ENCODE measurements at regions not wholly inside any gene's neighbourhood (a gene's known extent, or its start where the extent isn't known, plus 50 kb on each side); places are given as distances from the start of the nearest gene placed in this dataset.

- TF ChIP-seq, protein P1, sequence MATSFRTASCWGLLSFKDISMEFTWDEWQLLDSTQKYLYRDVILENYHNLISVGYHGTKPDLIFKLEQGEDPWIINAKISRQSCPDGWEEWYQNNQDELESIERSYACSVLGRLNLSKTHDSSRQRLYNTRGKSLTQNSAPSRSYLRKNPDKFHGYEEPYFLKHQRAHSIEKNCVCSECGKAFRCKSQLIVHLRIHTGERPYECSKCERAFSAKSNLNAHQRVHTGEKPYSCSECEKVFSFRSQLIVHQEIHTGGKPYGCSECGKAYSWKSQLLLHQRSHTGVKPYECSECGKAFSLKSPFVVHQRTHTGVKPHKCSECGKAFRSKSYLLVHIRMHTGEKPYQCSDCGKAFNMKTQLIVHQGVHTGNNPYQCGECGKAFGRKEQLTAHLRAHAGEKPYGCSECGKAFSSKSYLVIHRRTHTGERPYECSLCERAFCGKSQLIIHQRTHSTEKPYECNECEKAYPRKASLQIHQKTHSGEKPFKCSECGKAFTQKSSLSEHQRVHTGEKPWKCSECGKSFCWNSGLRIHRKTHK (tag by site-specific recombination; IDR thresholded peaks at IDR 0.05): no peak
These were observed 69.4 kb upstream of the SORBS2 start (continued) for GRCh38 chr4:185881430-185881829.

- H3K4me1 ChIP-seq (ENCODE audit: control insufficient read depth, insufficient read depth, low read length): no peaks in the 10 kb centered on the region
- POLR2A ChIA-PET: no interaction called here
- H3K27ac ChIP-seq (ENCODE audit: extremely low read depth, low read depth, low read length): no peak overlapping the region
- H3K36me3 ChIP-seq (ENCODE audit: control insufficient read depth in 2 of 2, insufficient read depth in 1 of 2, low read length in 2 of 2): no peaks in the 10 kb centered on the region
- TF ChIP-seq, protein P2, sequence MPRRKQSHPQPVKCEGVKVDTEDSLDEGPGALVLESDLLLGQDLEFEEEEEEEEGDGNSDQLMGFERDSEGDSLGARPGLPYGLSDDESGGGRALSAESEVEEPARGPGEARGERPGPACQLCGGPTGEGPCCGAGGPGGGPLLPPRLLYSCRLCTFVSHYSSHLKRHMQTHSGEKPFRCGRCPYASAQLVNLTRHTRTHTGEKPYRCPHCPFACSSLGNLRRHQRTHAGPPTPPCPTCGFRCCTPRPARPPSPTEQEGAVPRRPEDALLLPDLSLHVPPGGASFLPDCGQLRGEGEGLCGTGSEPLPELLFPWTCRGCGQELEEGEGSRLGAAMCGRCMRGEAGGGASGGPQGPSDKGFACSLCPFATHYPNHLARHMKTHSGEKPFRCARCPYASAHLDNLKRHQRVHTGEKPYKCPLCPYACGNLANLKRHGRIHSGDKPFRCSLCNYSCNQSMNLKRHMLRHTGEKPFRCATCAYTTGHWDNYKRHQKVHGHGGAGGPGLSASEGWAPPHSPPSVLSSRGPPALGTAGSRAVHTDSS (tag by site-specific recombination; IDR thresholded peaks at IDR 0.05): no peak
- TF ChIP-seq ZNF239 (tag by site-specific recombination; IDR thresholded peaks at IDR 0.05): no peak
- H3K4me3 ChIP-seq (ENCODE audit: low read depth, low read length): no peak overlapping the region
- H3K9me3 ChIP-seq (ENCODE audit: control insufficient read depth, insufficient read depth, low read depth, low read length): no peaks in the 10 kb centered on the region
- CTCF ChIA-PET: no interaction called here
These were observed 71.6 kb upstream of the SORBS2 start for GRCh38 chr4:185883591-185883990.

DNA sequence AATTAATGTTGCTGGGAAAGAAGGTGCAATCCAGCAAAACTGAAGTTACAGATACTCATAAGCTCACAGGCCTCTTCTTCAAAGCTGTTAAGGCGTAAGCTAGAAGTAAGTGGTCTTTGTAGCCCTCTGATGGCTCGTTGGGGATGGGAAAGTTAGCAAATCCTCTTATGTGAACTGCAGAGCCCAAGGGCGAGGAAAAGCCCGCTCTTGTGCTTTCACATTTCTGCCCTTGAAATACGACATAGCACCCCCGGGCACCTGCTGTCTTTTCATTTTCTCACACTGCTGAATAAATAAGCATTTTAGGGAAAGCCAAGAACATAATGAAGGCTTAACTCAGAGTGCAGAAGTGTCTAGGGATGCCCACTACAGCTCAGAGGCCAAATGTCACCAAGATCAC lies 73.1 kb upstream of the SORBS2 start:
- Histone ChIP-seq H3K9me3 (ENCODE audit: control insufficient read depth, insufficient read depth, low read depth, low read length) (no peaks in the 10 kb centered on the region), H3K4me1 (ENCODE audit: control insufficient read depth, insufficient read depth, low read length) (no peaks in the 10 kb centered on the region), H3K36me3 (ENCODE audit: control insufficient read depth in 2 of 2, insufficient read depth in 1 of 2, low read length in 2 of 2) (no peaks in the 10 kb centered on the region), H3K4me3 (ENCODE audit: low read depth, low read length) (no peak overlapping the region), H3K27ac (ENCODE audit: extremely low read depth, low read depth, low read length) (no peak overlapping the region)
- ChIA-PET CTCF (no interaction called here), POLR2A (no interaction called here)
- no peak for TF ChIP-seq ZFP69B (tag by site-specific recombination; IDR thresholded peaks at IDR 0.05)
- TF ChIP-seq ZNF624 (tag by site-specific recombination; IDR thresholded peaks at IDR 0.05): no peak
- TF ChIP-seq ZBTB7A (tag by site-specific recombination; IDR thresholded peaks at IDR 0.05; ENCODE audit: low read depth): no peak
- TF ChIP-seq ZNF114 (tag by site-specific recombination; IDR thresholded peaks at IDR 0.05): no peak
- no peak for TF ChIP-seq HOXA7 (CRISPR knock-in tag; IDR thresholded peaks at IDR 0.05; ENCODE audit: borderline replicate concordance)
- TF ChIP-seq GLIS2 (tag by site-specific recombination; IDR thresholded peaks at IDR 0.05): no peak
- no peak for TF ChIP-seq ZBTB8A (tag by site-specific recombination; IDR thresholded peaks at IDR 0.05)
- no peak for TF ChIP-seq BCL11A (tag by site-specific recombination; IDR thresholded peaks at IDR 0.05; ENCODE audit: low read depth)
- no peak for TF ChIP-seq YY2 (tag by site-specific recombination; IDR thresholded peaks at IDR 0.05)
- no peak for TF ChIP-seq SALL2 (tag by site-specific recombination; IDR thresholded peaks at IDR 0.05; ENCODE audit: borderline replicate concordance)
- TF ChIP-seq, protein P3, sequence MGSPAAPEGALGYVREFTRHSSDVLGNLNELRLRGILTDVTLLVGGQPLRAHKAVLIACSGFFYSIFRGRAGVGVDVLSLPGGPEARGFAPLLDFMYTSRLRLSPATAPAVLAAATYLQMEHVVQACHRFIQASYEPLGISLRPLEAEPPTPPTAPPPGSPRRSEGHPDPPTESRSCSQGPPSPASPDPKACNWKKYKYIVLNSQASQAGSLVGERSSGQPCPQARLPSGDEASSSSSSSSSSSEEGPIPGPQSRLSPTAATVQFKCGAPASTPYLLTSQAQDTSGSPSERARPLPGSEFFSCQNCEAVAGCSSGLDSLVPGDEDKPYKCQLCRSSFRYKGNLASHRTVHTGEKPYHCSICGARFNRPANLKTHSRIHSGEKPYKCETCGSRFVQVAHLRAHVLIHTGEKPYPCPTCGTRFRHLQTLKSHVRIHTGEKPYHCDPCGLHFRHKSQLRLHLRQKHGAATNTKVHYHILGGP (tag by site-specific recombination; IDR thresholded peaks at IDR 0.05): no peak
- TF ChIP-seq ZNF223 (tag by site-specific recombination; IDR thresholded peaks at IDR 0.05): no peak

GRCh38 chr4:185885604-185886003 lies 73.6 kb upstream of the SORBS2 start:
- CTCF ChIA-PET: no interaction called here
- H3K9me3 ChIP-seq (ENCODE audit: control insufficient read depth, insufficient read depth, low read depth, low read length): no peaks in the 10 kb centered on the region
- POLR2A ChIA-PET: no interaction called here
- TF ChIP-seq, protein P4, sequence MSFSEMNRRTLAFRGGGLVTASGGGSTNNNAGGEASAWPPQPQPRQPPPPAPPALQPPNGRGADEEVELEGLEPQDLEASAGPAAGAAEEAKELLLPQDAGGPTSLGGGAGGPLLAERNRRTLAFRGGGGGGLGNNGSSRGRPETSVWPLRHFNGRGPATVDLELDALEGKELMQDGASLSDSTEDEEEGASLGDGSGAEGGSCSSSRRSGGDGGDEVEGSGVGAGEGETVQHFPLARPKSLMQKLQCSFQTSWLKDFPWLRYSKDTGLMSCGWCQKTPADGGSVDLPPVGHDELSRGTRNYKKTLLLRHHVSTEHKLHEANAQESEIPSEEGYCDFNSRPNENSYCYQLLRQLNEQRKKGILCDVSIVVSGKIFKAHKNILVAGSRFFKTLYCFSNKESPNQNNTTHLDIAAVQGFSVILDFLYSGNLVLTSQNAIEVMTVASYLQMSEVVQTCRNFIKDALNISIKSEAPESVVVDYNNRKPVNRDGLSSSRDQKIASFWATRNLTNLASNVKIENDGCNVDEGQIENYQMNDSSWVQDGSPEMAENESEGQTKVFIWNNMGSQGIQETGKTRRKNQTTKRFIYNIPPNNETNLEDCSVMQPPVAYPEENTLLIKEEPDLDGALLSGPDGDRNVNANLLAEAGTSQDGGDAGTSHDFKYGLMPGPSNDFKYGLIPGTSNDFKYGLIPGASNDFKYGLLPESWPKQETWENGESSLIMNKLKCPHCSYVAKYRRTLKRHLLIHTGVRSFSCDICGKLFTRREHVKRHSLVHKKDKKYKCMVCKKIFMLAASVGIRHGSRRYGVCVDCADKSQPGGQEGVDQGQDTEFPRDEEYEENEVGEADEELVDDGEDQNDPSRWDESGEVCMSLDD (tag by site-specific recombination; IDR thresholded peaks at IDR 0.05): no peak
- TF ChIP-seq ZNF677 (tag by site-specific recombination; IDR thresholded peaks at IDR 0.05) (no peak), ZNF184 (tag by site-specific recombination; IDR thresholded peaks at IDR 0.05) (no peak), SP7 (tag by site-specific recombination; IDR thresholded peaks at IDR 0.05) (no peak), IKZF3 (tag by site-specific recombination; IDR thresholded peaks at IDR 0.05) (no peak), ZIC2 (tag by site-specific recombination; IDR thresholded peaks at IDR 0.05) (no peak)
- TF ChIP-seq, protein P5, sequence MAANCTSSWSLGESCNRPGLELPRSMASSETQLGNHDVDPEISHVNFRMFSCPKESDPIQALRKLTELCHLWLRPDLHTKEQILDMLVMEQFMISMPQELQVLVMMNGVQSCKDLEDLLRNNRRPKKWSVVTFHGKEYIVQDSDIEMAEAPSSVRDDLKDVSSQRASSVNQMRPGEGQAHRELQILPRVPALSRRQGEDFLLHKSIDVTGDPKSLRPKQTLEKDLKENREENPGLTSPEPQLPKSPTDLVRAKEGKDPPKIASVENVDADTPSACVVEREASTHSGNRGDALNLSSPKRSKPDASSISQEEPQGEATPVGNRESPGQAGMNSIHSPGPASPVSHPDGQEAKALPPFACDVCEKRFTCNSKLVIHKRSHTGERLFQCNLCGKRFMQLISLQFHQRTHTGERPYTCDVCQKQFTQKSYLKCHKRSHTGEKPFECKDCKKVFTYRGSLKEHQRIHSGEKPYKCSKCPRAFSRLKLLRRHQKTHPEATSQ (tag by site-specific recombination; IDR thresholded peaks at IDR 0.05): no peak

More at GRCh38 chr4:185885604-185886003, 73.6 kb upstream of the SORBS2 start:
- H3K36me3 ChIP-seq (ENCODE audit: control insufficient read depth in 2 of 2, insufficient read depth in 1 of 2, low read length in 2 of 2): no peaks in the 10 kb centered on the region
- no peak overlapping the region for H3K4me3 ChIP-seq (ENCODE audit: low read depth, low read length)
- no peaks in the 10 kb centered on the region for H3K4me1 ChIP-seq (ENCODE audit: control insufficient read depth, insufficient read depth, low read length)
- H3K27ac ChIP-seq (ENCODE audit: extremely low read depth, low read depth, low read length): no peak overlapping the region
